GM13977 (cell line): ENCODE measurements at regions not wholly inside any gene's neighbourhood (a gene's known extent, or its start where the extent isn't known, plus 50 kb on each side); places are given as distances from the start of the nearest gene placed in this dataset.

Experiments used
- DNase-seq: peaks from one replicate; pipeline ENCODE4 v3.0.0; 2012; ENCODE audit warnings: low spot score
- CTCF ChIP-seq: IDR thresholded peaks from 2 replicates; pipeline ENCODE4 v1.5.1; 2012; ENCODE audit warnings: mild to moderate bottlenecking, control low read depth; ENCODE audit not compliant: insufficient read depth; ENCODE audit errors: extremely low read depth, missing control alignments
- in situ Hi-C: fragments of 300-500 bp; cut with MboI; formaldehyde crosslinking; loops from one replicate; pipeline ENCODE4 v1.12.0; 2022; ENCODE audit warnings: low sequenced_read_pairs, low pct_unique_long_range_greater_than_20kb, mixed read lengths, inconsistent platforms; ENCODE audit not compliant: unreplicated experiment

DNA sequence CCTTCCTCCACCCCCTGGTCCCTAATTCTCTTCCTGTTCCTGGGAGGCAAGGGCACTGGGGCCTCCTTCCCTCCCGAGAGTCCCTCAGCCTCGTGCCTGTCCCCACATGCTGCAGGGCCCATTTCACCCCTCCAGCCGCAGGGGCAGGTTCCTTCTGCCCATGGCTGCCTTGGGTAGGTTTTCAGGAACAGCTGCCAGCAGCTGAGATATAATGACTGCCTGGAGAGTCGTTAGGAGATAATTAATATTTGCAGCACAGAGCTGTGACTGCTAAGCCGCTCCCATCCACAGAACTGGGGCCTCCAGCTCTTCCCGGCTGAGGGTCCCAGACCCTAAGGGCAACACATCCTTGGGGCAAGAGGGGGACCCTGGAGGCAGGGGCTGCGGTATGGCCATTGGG is 211.9 kb upstream of the LHX5 start:
- in situ Hi-C loops: no loop called here
- DNase-seq: no peak
- TF ChIP-seq CTCF: no peak

- no peak for TF ChIP-seq CTCF
- in situ Hi-C loops: no loop called here
- no peak for DNase-seq
Measured at GRCh38 chr12:113680868-113681267, 209.2 kb upstream of the LHX5 start.

- no peak for DNase-seq
- TF ChIP-seq CTCF: no peak
- in situ Hi-C loops: no loop called here
Measured at GRCh38 chr12:113678223-113679119, 206.8 kb upstream of the LHX5 start.

- in situ Hi-C loops: no loop called here
- no peak for DNase-seq
- TF ChIP-seq CTCF: no peak
Measured at GRCh38 chr12:113676547-113676946, 204.9 kb upstream of the LHX5 start.

DNA sequence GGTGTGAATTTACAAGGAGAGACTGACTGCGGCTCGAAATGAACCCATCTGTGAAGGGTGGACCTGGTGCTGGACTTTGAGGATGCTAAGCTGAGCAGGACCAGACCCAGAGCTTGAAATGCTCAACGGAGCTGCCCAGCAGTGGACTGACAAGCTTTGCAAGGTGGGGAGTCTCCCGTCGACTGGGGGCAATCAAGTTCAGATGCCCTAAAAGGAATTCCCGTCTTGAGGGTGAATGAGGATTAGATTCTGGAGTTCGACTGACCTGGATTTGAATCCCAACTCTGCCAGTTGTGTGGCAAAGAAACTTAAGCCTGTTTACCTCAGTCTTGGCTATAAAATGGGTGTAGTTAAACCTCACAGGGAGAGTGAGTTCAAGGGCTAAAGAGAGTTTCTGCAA is 204.4 kb upstream of the LHX5 start:
- in situ Hi-C loops: no loop called here
- DNase-seq: no peak
- no peak for TF ChIP-seq CTCF

DNA sequence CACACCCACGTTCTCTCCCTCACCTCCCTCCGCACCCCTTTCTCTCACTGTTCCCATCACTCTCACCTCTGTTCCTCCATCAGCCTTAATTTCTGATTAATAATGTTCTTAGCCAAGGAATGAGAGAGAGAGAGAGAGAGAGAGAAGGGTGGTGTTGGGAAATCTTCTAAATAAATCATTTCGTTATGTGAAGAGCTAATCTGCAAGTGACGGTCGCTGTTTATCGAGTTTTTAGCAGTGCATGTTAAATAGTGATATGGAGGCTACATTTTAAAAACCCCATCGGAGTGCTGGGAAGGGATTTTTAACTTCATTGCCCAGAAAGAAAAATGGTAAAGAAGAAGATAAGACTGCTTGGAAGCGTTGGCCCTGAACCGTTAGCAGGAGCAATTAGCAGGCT is 203.3 kb upstream of the LHX5 start:
- in situ Hi-C loops: no loop called here
- TF ChIP-seq CTCF: no peak
- no peak for DNase-seq

- TF ChIP-seq CTCF: no peak
- in situ Hi-C loops: no loop called here
- no peak for DNase-seq
Measured at GRCh38 chr12:113674302-113674701, 202.6 kb upstream of the LHX5 start.
